GM23248 (cell line): ENCODE measurements at regions not wholly inside any gene's neighbourhood (a gene's known extent, or its start where the extent isn't known, plus 50 kb on each side); places are given as distances from the start of the nearest gene placed in this dataset.

Source experiments
- EZH2 ChIP-seq: fragments of 200-600 bp; sonication (generic); IDR thresholded peaks from 2 replicates; pipeline ENCODE4 v1.6.1; 2018; ENCODE audit warnings: antibody characterized with exemption, mild to moderate bottlenecking; ENCODE audit not compliant: insufficient read depth, poor library complexity, severe bottlenecking
- EZH2phosphoT487 ChIP-seq: fragments of 200-600 bp; sonication (generic); IDR thresholded peaks from 2 replicates; pipeline ENCODE4 v1.6.1; 2018; ENCODE audit warnings: antibody characterized with exemption, moderate library complexity, mild to moderate bottlenecking, low read depth; ENCODE audit not compliant: insufficient read depth

DNA sequence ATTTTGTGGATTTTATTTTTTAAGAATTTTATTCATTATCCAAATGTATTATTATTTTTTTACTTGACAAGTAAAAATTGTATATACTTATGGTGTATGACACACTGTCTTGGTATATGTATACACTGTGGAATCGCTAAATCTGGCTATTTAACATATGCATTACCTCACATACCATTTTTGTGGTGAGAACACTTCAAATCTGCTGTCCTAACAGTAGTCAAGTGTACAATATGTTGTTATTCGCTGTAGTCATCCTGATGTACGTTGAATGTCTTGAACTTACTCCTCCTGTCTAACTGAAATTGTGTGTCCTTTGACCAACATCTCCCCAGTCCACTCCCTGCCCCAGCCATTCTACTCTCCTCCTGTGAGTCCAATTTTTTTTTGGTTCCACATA is 153.2 kb upstream of the PTPRM start:
- no peak for TF ChIP-seq EZH2
- no peak for TF ChIP-seq EZH2phosphoT487
